ENCODE measurements at regions not wholly inside any gene's neighbourhood (a gene's known extent, or its start where the extent isn't known, plus 50 kb on each side); places are given as distances from the start of the nearest gene placed in this dataset.

DNA sequence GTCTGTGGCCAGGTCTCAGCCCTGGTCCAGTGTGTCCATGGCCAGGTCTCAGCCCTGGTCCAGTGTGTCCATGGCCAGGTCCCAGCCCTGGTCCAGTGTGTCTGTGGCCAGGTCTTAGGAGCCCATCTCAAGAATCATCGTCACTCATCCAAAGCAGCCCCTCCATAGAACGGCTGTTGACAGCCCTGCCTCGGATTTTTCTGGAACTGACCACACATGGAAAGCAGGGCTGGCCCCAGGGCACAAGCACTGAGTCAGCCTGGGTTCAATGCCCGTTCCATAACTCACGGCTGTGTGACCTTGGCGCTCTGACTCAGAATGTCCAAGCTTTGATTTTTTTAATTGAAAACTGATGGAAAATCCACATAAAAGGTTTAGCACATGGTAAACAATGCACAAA, 59.9 kb upstream of the SNTG2 start:
- TF ChIP-seq, protein P1, sequence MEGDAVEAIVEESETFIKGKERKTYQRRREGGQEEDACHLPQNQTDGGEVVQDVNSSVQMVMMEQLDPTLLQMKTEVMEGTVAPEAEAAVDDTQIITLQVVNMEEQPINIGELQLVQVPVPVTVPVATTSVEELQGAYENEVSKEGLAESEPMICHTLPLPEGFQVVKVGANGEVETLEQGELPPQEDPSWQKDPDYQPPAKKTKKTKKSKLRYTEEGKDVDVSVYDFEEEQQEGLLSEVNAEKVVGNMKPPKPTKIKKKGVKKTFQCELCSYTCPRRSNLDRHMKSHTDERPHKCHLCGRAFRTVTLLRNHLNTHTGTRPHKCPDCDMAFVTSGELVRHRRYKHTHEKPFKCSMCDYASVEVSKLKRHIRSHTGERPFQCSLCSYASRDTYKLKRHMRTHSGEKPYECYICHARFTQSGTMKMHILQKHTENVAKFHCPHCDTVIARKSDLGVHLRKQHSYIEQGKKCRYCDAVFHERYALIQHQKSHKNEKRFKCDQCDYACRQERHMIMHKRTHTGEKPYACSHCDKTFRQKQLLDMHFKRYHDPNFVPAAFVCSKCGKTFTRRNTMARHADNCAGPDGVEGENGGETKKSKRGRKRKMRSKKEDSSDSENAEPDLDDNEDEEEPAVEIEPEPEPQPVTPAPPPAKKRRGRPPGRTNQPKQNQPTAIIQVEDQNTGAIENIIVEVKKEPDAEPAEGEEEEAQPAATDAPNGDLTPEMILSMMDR (IDR thresholded peaks at IDR 0.05; ENCODE audit: low read depth, low read length), result no peak
- no peak overlapping the region for H3K4me3 ChIP-seq (ENCODE audit: low read depth, low read length)
- H3K9me3 ChIP-seq, result no peaks in the 10 kb centered on the region
- DNase-seq, result no peak
- no peaks in the 10 kb centered on the region for H3K36me3 ChIP-seq
- H3K27me3 ChIP-seq, result no peaks in the 10 kb centered on the region
- H3K4me1 ChIP-seq, result no peaks in the 10 kb centered on the region

DNA sequence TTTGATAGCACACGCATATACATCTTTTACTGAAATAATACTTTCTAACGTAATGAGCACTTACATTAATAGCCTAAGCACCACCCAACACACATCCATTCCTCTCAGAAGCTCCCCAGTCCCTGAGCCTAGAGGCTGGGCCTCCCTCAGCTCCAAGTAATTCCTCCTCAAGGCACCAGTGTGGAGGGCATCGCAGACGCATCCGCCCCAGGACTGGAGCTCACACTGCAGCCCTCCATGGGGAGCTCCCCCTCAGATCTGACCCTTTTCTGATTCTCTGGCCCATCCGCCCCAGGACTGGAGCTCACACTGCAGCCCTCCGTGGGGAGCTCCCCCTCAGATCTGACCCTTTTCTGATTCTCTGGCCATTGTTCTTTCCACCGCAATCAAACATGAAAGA, 60.4 kb upstream of the SNTG2 start:
- H3K27me3 ChIP-seq, result no peaks in the 10 kb centered on the region
- H3K4me3 ChIP-seq (ENCODE audit: low read depth, low read length), result no peak overlapping the region
- TF ChIP-seq, protein P1 (IDR thresholded peaks at IDR 0.05; ENCODE audit: low read depth, low read length), result no peak

DNA sequence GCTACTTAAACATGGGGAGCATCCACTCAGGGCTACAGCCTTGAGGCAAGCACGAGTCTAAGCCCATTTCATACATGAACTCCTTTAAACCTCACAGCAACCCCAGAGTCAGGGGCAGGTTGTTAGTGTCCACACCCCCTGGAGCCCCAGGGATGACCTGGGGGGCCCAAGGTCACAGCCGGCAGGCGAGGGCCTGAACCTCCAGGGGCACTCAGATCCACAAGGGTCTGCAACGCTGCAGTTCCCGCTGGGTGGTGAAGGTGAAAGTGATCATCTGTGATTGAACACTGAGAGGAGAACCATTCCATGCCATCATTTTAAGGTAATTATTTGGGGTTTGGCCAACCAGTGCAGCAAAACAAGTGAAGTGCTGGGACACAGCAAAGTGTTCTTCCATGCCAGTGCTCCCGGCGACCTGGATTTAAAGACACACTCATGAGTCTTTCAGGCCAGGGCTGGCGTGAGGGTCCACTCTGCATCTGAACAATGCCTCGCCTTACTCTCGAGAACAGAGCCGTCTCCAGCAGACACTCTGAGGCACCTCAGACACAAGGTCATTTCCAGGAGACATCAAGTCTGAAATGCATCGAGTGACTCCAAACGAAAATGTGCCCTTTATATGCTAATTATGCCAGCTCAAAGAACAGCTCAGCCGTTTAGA, 61.6 kb upstream of the SNTG2 start:
- Histone ChIP-seq H3K9me3 (no peaks in the 10 kb centered on the region), H3K4me1 (no peaks in the 10 kb centered on the region), H3K27me3 (no peaks in the 10 kb centered on the region), H3K4me3 (ENCODE audit: low read depth, low read length) (no peak overlapping the region), H3K36me3 (no peaks in the 10 kb centered on the region)
- TF ChIP-seq, protein P1 (IDR thresholded peaks at IDR 0.05; ENCODE audit: low read depth, low read length), result no peak
- DNase-seq, result no peak

More for the DNA sequence above, 60.4 kb upstream of the SNTG2 start:
- Histone ChIP-seq H3K4me1 (no peaks in the 10 kb centered on the region), H3K9me3 (no peaks in the 10 kb centered on the region), H3K36me3 (no peaks in the 10 kb centered on the region)
- DNase-seq, result no peak

DNA sequence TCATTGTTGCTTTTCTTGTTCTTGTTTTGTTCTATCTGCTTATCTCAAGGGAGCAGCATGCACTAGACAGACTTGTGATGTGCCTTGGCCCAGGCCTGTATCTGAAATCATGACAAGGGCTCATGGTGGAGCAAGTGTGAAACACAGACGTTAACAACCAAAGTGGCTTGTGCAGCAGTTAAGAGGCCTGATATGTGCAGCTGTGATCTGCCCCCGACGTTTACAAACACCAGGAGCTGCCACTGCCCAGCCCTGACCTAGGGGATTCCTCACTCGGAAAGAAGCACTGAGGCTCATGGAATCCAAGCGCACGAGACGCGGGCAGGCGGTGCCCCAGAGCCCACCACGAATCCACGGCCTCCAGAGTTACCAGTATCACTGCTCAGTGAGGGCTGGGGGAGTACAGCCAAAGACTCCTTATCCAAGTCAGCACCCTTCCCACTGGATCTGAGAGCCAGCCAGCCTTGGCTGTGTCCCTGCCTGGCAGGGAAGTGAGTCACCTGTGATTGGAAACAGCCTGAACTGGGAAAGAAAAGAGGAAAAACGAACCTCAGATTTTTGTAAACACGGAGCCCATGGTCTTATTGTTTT, 62.3 kb upstream of the SNTG2 start:
- DNase-seq, result no peak
- no peaks in the 10 kb centered on the region for H3K27me3 ChIP-seq
- no peaks in the 10 kb centered on the region for H3K4me1 ChIP-seq
- TF ChIP-seq, protein P1 (IDR thresholded peaks at IDR 0.05; ENCODE audit: low read depth, low read length), result no peak
- H3K4me3 ChIP-seq (ENCODE audit: low read depth, low read length), result no peak overlapping the region
- no peaks in the 10 kb centered on the region for H3K36me3 ChIP-seq
- H3K9me3 ChIP-seq, result no peaks in the 10 kb centered on the region

DNA sequence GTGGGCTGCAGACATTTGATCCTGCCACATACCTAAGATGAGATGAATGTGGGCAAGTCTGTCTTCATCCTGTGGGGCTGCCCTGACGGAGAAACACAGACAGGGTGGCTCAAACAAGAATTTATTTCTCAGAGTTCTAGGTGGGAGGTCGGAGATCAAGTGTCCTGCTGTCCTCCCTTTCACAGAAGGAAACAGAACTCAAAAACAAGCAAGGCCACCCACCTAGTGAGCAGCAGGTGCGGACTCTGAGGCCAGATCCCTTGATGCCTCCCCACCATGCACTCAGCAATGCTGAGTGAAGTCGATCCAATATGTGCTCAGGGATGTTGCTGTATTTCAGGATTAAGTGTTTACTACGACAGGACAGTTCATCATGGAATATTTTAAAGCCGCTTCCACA, 63.0 kb upstream of the SNTG2 start:
- H3K27me3 ChIP-seq, result no peaks in the 10 kb centered on the region
- no peaks in the 10 kb centered on the region for H3K36me3 ChIP-seq
- TF ChIP-seq, protein P1 (IDR thresholded peaks at IDR 0.05; ENCODE audit: low read depth, low read length), result no peak
- no peak for DNase-seq
- no peaks in the 10 kb centered on the region for H3K4me1 ChIP-seq
- no peak overlapping the region for H3K4me3 ChIP-seq (ENCODE audit: low read depth, low read length)
- H3K9me3 ChIP-seq, result no peaks in the 10 kb centered on the region

All from BE2C (cell line).